GM19025 (cell line): ENCODE measurements at regions not wholly inside any gene's neighbourhood (a gene's known extent, or its start where the extent isn't known, plus 50 kb on each side); places are given as distances from the start of the nearest gene placed in this dataset.
"Not testable (repeated sequence)": the region's sequence is repeated elsewhere in the genome, so short reads cannot be mapped to it uniquely, and the experiment has no call there.

ENCODE experiments used
- ATAC-seq: cut with Tn5 transposase; IDR thresholded peaks from one replicate; pipeline ENCODE4 v1.9.1; 2021; ENCODE audit warnings: mild to moderate bottlenecking, low read depth, moderate library complexity; ENCODE audit not compliant: unreplicated experiment

DNA sequence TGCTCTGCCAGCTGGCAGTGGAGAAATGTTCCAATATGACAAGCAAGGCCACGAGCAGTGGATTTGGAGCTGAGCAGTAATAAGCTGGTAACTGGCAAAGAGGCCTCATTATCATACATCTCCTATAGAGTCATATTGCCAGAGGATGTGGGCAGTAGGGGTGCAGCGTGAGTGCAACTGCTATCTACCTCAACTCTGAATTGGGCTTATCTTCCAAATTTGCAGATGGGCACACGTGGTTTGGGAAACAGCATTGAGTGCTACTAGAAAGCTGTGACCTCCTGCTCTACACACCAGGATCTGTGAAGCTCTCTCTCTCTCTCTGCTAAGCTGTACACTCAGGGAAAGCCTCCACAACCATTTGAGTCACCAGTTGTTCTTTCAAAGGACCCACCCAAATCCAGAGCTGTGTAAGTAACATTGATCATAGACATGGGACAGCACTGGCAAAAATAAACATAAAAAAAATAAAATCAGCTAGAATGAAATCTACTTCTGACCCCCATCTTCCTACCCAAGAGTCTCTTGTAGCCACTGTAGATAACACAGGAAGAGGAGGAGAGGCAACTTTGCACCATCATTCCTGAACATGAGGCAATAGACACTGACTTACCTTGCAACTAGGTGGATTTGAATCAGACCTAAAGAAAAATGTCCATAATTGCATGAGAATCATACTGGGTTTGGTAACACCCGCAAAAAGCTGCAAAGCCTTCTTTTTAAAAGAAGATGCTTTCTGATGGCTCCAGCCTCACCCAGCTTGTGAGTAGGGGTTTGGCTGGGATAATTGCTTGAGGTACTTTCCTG, 82.9 kb upstream of the THBS1 start:
- no peak for ATAC-seq

DNA sequence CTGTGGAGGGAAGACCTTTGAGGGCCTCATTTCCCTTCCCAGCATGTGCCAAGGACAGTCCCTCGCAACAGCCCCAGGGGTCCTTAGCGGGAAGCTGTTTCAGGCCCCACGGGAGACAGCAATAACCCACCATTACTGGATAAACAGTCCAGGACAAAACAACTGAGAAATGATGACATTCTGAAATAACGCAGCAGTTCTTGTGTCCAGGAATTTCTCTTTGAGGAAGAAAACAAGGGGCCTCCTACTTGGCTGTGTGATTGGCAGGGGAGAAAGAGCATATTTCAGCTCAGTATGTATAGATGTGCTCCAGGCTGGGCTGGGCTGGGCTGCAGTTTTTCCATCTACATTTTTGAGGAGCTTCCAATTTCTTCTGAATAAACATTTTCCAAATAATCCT, 82.2 kb upstream of the THBS1 start:
- no peak for ATAC-seq

DNA sequence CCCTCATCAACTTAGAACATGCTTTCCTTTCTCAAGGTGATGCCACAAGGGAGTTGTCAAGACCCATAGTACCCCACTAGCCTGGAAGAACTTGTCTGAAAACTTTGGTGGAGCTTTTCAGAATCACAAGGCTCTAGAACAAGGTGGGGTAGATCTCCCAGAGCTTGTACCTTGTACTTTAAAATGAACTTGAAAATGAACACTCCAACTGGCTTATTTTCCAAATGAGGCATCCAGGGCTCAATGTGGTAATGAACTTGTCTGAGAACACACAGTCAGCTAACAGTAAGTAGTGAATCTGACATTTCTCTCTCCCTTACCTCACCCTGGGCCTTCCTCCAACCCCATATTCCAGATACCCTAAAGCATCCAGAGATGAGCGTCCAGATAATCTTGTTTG, 81.8 kb upstream of the THBS1 start:
- ATAC-seq: no peak

DNA sequence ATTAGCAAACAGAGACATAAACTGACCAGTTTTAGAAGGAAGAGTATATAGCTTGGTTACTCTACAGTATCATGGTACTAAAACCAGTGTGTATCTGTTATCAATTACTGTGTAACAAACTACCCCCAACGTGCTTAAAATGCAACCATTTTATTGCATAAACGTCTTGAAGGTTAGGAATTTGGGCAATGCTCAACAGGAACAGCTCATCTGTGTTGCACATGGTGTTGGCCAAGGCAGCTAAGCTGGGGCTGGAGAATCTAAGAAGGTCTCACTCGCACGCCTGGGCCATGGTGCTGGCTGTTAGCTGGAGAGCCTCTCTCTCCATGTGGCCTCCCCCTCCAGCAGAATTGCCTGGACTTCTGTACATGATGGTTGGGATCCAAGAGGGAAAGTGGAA, 81.2 kb upstream of the THBS1 start:
- ATAC-seq: no peak

DNA sequence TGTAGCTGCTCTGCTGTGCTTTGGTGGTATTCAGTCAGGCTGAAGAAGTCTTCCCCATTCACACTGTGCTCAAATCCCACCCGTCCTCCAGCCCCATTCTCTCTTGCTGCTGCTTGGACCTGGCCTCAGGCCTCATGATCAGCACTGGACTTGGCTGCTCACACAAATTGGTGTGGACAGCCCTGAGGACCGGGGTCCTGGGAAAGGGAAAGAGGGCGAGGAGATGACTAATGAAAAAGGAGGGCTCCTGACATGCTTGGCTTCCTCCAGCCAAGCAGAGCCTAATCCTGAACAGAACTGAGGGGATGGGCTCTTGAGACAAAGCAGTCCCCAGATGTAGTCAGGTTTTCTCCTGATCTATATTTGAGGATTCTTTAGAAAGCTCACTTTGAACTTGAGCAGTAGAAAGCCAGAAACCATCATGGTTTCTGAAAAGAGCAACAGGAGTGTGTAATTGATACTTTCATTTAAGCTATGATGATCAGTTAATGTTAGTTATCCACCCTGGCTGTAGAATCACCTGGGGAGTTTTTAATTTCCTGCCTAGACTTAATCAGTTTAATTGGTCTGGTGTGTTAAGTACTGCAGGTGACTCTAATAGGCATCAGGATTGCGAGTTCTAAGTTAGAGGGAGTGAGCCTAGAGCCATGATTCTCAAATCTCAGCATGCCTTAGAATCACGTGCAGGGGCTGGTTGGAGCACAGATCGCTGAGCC, 79.4 kb upstream of the THBS1 start:
- ATAC-seq: no peak

GRCh38 chr15:39502082-39502447, 78.8 kb upstream of the THBS1 start:
- no peak for ATAC-seq

DNA sequence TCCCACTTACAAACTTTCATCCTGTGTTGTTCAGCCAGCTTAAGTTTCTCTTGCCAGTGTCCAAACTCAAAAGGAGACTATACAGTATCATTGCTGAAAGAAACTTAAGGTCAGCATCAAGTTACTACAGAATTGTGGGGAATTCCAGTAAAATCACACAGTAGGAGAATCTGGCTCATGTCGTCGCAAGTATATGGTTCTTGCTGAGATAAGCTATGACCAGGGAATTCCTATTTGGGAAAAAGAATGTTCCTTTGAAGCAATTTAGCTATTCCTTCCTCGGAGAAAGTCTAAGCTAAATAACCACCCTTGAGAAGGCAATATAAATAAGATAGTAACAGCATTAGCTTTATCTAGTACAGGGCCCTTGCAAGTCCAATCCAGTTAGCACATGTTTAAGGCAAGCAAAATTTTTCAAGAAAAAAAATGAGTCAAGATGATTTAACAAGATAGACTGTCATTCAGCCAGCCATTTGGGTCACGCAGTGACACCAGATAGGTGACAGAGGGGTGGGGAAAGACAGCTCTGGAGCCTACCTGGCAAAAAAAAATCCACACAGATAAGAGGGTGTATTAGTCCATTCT, 78.2 kb upstream of the THBS1 start:
- no peak for ATAC-seq

DNA sequence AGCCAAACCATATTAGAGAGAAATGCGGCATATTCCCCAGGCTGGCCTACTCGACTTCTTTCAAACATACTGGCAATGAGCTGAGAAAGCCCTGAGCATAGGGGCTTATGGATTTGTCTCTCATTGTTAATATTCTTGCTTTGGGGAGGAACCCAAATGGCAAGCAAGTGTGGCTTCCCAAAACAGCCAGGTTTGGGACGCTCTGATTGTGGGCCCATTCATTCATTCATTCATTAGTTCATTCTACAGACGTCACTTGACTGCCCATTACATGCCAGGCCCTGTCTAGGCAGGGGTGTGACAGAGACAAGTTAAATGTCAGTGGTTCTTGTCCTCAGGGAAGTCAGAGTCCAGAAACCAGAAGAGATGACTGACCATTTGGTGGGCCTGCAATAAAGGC, 77.4 kb upstream of the THBS1 start:
- no peak for ATAC-seq

DNA sequence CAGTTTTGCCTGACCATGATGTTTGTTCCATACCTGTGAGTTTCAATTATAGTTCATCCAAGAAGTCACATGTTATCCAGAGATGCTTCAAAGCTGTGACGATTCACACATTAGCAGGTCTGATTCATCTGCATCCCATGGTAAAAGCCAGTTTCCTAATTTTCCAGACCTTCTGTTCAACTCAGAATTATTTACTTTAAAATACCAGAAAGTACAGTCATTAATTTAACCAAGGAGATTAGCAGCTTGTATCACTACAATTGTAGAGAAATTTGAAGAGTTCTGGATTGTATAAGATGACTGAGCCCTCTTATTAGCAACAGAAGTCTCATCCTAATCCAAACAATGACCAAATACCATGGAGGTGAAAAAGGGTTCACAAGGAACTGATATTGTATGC, 76.1 kb upstream of the THBS1 start:
- no peak for ATAC-seq

DNA sequence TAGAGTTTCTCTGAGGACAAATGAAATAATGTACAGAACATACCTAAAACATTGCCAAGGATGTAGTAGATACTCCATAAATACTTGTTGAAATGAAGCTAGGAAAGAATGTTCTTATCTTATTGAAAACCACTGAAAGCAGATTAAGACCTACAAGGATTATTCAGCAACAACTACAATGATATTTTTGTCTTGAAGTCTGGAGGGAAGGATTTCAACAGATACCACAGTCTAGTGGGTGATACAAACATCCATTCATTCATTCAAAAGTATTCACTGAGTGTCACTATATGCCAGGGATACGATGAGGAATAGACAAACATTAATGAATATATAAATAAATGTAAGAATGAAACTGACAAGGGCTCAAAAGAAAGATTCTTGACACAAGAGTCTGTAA, 74.7 kb upstream of the THBS1 start:
- no peak for ATAC-seq

- no peak for ATAC-seq
These were observed 72.3 kb upstream of the THBS1 start for GRCh38 chr15:39508536-39508935.

- no peak for ATAC-seq
These were observed 70.7 kb upstream of the THBS1 start for GRCh38 chr15:39510001-39510701.

DNA sequence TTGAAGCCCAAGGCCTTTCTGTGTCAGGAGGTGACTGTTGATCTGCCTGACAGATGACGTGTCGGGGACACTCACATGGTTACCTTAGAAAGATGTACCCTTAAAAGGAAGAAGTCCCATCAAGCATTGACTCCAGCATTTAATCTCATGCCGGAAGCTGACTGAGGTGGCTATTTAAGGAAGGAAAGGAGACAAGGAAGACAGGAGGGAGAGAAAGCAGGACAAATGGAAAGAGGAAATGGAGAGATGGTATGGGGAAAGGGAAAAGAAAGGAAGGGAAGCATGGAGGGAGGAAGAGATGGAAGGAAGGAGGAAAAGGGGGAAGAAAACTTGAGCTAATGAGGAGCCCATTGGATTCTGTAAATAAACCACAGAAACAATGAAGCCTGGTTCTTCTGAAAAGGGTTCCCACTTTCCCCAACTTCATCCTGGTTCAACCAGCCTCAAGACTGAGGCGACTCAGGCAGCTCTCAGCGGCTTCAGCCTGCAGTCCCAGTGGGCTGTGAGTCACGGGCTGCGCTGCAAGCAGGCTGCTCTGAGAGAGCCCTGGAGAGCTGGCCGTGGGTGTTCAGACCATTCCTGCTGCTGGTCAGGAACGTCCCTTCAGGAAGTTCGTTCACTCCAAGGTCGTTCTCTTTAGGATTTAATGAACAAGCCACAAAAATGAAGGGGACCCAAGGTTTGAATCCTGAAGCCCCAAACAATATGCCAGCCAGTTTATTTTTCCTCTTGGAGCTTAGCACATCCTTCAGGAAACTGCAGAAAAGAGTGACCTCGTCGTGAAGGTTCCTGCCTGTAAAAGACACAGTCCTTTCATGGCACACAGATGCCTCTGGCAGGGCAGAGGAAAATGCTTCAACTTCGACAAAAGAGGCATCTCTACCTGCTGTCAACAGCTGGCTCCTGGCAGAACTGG, 69.6 kb upstream of the THBS1 start:
- ATAC-seq: no peak

DNA sequence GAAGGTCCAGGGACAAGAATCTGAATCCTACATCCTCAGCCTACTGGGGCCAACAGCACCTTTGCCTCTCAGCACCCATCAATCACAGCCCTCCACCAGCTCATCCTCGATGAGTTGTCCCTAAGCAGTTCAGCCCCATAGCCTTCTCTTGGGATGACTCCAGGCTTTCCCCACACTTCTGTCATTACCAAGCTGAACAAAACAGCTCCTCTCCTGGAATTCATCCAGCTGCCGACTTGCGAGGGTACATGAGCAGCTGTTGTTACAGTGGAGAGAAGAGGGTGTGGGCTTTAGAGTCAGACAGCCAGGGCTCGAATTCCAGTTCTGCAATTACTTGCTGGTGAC, 69.0 kb upstream of the THBS1 start:
- ATAC-seq: no peak

DNA sequence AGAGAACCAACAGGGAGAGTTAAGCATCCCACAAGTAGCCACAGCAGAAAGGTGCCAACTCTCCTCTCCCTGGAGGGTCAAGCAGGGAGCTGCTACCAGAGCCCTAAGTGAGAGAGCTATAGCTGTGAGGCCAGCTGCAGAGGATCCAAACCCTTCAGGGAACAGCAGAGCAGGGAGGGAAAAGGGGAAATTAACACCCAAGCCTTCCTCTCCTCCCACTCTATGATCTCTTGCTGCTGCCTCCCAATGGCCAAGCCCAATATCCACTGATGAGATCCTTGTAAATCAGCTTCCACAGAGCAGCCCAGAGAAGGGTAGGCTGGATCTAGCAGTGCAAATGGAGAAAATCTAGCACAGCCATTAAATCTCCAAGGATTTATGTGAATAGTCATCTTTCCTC, 68.2 kb upstream of the THBS1 start:
- ATAC-seq: no peak

DNA sequence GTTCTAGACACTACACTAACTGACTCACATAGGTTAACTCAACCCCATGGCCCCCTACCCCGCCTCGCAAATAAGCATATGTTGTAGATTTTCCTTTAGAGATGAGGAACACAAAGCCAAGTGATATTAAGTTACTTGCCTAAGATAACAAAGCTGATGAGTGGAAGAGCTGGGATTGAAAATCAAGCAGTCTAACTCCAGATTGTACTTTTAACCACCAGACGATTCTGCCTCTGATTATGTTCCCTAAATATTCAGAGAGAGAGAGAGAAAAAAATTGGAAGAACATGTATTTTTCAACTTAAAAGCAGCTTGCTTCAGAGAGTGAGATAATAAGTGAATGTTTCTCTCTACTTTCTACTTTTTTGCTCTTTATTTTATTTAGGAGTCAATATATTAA, 66.9 kb upstream of the THBS1 start:
- no peak for ATAC-seq

DNA sequence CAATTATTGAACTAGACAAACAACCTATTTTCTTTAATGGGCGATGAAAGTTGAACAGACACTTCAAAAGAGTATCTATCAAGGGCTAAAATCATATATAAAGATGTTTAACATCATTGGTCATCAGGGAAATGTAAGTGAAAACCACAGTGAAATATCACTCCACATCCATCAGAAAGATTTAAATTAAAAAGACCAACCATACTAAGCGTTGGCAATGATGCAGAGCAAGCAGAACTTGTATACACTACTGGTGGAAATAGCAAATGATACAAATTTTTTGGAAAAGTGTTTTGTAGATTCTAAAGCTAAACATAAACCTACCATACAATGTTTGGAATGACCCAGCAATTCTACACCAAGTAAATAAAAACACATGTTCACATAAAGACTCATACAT, 65.9 kb upstream of the THBS1 start:
- no peak for ATAC-seq

DNA sequence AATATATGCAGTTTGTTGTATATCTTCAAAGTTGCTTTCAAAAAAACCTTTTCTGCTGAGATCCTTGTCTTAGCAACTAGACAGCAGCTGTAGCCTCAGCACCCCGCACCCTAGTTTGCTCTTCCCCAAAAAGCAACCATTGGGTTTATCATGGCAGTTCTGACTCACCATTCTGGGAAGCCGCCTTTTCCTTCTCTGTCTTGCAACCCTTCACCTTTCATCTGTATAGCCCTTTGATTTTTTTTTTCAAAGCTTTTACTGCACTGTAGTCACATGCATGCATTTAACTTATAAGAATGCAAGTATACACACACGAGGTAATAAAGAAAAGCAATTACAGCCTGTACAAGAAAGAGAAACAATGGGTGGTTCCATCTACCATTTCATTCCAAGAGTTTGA, 65.1 kb upstream of the THBS1 start:
- ATAC-seq: no peak

GRCh38 chr15:39517122-39517855, 63.6 kb upstream of the THBS1 start:
- ATAC-seq: no peak

GRCh38 chr15:39523968-39524367, 56.9 kb upstream of the THBS1 start:
- ATAC-seq: not testable (repeated sequence)
